HTR-8/SVneo (cell line): ENCODE measurements at regions not wholly inside any gene's neighbourhood (a gene's known extent, or its start where the extent isn't known, plus 50 kb on each side); places are given as distances from the start of the nearest gene placed in this dataset.
"Not testable (repeated sequence)": the region's sequence is repeated elsewhere in the genome, so short reads cannot be mapped to it uniquely, and the experiment has no call there.

Source experiments
- DNase-seq: peaks from one replicate; pipeline ENCODE4 v3.0.0; 2011; ENCODE audit warnings: low spot score, mixed read lengths; ENCODE audit not compliant: insufficient read length
- FAIRE-seq: peaks from 2 replicates; lab custom pipeline; 2011; peaks lifted over from hg19 to GRCh38; lab: Jason Lieb, UNC

DNA sequence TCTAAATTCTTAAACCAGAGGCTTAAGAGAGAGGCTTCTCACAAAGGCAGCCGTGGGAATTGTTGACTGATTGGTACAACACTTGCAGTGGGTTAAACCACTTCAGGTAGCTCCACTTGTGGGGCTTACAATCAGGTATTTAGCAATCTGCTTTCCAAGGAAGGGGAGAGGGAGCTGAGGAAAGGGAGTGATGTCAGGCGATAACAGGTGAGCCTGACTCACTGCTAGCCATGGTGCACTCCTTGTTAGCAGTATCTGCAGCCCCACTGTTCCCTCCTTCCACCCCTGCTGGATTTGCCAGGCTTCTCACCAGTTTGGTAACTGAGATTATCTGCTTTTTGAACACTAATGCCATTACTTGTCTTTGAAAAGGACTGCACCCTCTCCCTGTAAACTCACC is 1056.7 kb upstream of the FANCL start:
- FAIRE-seq = no peak
- no peak for DNase-seq

DNA sequence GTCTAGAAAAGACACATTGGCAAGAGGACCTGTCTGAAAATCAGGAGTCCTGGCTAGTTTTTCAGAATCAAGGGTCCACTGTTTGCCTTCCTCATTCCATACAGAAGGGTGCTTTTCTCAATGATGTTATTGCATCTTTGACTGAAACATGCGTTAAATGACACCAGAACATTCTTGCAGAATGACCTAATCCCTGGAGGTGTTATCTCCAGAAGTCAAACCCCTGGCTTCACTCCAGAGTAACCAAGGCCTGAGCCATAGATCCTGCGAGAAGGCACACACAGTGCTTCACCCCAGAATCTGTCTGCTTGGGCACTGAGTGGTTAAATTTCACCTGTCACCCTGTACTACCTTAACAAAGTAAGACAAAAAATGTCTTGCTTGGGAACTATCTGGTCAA is 1055.2 kb upstream of the FANCL start:
- no peak for DNase-seq
- FAIRE-seq = no peak

DNA sequence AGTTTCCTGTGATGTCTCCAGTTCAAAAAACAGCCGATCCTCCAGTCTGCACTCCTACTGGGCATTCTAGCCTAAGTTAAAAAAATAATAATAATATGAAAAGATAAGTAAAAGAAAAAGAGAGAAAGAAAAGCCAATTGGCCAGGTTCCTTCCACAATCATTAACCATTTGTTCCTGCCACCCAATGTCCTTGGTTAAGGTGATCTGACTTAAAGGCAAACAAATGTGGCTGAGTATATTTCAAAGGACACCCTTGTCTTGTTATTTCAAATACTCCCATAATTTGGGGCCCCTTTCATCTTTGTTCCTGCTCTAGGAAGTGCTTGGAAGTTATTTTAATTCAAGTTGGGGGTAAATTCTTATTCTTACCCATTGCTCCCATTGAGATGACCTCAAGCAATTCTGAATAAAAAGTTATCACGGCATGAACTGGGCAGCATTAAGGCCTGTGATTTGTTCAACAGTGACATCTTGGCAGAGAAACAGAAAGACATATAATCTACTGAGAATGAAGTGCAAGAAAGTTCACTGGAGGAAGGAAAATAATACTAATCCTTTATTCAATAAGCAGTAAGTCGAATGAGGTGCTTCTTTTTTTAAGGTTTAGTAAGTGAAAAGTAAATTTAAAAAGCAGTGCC is 1054.5 kb upstream of the FANCL start:
- no peak for DNase-seq
- FAIRE-seq = no peak

DNA sequence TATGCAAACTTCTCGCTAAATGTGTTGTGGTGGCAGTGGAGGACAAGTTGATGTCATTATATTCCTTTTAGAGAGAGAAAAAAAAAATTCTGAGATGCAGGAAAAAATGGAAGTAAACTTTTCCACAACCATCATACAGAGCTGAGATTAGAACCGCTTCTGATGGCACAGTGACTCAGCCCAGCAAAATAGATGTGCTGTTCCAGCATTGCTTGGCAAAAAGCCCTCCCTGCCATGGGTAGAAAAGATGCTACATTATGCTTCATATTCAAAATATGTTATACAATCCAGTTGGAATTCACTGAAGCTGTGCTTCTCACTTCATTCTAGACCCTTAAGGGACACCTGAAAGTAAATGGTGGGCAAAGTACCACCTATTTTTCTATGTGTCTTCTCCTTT is 1047.6 kb upstream of the FANCL start:
- FAIRE-seq (no peak), DNase-seq (no peak)

DNA sequence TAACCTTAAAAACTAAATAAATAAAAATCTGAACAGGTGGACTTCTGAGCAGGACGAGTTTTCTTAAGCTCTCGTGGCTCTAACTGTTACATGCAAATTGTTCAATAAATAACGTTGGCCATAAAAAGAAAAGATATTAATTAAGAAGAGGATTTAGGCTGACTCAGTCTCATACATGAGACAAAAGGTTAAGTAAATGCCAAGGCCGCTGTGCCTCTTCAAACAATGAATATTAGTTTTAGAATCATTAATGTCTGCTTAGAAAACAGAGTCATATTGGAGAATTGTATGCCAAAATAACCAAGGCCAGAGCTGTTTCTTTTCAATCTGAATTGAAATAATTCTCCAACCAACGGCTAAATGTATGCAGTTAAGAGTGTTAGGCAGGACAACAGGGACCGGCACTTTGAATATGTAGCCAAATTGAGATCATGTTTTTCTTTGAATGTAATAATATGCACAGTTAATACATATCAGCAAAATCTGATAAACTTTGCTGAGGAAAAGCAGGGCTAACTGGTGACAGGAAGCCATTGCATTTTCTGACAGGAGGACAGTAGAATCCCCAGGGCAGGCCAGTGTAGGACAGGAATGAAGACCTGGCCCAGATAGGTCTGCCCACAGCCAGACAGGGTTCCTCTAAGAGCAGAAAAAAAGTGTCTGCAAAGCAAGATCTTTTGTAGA is 1041.4 kb upstream of the FANCL start:
- no peak for DNase-seq
- no peak for FAIRE-seq

DNA sequence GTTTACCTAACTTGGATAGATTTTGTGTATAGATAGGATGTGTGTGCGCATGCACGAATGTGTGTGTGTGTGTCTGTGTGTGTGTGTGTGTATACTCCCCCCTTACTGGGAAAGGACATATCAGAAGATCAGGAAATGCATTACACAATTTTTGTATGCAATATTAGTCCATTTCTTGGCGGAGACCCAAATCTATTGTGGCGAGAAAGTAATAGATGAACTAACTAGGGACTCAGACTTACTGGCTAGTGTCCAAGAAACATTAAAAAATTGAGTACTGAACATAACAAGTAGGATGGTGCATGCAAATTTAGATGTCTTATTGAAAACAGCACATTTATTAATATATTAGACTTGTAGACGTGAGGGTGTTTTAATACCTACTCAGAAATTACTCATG is 1036.5 kb upstream of the FANCL start:
- DNase-seq (no peak), FAIRE-seq (no peak)

DNA sequence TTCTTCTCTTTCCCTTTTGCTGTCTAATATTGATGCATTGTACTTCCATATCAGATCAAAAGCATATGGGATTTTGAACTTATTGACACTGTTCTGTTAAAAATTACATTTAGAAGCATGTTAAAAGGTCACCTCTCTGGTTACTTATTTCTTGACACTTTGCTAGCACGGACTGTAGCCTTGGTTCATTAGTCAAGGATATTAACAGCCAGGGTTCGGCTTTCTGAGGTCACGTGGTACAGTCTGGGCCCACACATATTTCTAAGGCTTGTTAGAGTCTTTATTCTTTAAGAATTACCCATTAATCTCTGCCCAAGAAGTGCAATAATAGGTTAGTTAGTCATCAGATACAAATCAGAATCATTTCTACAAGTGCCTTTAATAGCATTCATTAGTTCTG is 1035.8 kb upstream of the FANCL start:
- DNase-seq = no peak
- no peak for FAIRE-seq

DNA sequence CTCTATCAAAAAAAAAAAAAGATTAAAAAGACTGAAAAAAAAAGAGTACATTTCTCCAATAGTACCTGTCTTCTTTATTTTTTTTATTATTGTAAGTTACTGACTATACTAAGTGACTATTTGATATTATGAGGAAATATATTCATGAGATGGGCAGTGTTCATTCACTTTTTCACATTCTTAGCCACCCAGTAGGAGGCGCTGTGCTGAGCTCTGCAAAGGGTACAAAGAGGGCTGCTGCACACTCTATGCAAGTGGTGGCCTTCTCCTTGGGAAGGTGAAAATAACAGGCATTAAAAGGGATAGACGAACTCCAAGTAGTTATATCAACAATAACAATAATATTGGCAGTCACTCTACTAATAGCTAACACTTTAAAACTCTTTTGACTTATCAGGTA is 1034.9 kb upstream of the FANCL start:
- no peak for DNase-seq

DNA sequence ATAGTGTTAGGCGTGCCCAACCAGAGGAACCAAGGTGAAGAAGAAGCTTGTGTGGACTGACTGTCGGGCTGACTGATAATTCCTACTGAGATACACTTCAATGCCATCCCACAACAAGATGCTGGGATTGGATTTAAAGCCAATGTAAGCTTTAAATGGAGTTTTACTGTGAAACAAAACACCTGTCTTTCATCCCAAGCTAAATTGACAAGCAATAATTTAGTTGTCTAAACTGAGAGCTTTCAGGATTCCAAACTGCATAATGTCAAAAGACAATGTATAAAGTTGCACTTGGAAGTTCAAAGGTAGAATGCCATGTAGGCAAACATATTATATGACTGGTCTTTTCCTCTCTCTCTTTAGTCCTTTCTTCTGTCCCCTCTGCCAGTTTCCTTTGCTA is 1025.3 kb upstream of the FANCL start:
- DNase-seq = no peak
- no peak for FAIRE-seq

More for the DNA sequence above, 1034.9 kb upstream of the FANCL start:
- no peak for FAIRE-seq

DNA sequence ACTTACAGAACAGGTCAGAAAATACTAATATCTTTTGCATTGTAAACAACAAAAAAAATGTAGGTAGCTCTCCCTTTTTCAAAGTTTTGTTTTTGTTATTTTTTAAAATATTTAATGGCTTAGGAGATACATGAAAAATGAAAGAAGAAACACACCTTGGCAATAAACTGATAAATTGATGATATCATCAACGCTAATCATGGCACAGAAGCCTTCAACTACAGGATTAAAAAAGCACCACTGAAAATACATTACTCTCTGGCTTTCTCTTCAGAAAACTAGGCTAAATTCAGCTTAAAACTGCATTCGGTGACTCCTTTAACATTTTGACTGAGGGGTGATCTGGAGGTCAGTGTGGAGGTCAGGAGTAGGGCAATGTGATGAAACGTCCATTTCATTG is 1018.8 kb upstream of the FANCL start:
- FAIRE-seq (no peak), DNase-seq (no peak)

DNA sequence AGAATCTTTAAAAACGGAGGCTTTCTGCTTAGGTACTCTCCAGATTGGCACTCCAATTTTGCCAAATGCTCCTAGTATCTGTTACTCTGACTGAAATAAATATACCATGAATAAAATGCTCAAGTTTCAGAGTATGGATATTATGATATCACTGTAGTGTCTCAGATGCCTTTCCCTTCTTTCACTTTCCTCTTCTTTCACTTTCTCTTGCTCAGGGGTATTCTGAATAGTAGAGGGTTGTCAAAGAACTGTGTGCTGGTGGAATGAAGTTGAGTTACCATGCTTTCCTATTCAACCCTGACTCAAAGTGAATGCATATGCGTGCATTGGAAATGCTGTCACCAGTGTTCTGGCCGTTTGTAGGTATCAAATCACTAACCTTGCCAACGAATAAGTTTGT is 1015.2 kb upstream of the FANCL start:
- FAIRE-seq (no peak), DNase-seq (no peak)

DNA sequence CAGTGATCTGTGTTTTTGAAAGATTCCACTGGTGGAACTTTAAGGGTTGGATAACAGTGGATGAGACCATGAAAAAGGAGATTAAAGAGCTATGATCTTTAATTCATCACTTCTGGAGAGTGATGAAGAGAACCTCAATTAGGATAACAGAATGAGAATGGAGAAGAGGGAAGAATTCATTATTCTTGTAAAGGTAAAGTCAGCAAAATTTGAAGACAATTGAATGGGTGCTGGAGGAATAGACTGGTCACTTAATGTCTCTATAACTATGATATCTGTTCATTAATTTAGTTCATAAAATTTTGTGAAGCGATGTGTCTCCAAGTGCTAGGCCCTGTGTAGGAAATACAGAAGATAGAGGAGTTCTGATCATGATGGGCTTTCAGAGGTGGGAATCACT is 1013.2 kb upstream of the FANCL start:
- FAIRE-seq (no peak), DNase-seq (no peak)

DNA sequence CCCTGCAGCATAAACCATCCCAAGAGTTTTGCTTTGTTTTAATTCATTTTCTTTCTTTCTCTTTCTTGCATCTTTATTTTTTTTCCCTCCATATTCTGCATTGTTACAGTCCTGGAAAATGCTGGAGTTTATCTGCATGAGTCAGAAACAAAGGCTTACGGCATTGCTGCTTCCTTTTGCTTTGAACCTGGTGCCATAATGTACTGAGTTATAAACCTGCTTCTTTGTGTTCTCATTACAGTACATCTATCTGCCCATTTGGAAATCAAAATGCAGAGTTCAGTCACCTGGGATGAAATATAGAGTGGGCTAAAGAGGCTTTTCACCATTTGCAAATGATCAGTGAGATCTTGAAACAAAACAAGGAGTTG is 1009.2 kb upstream of the FANCL start:
- DNase-seq (no peak), FAIRE-seq (no peak)

DNA sequence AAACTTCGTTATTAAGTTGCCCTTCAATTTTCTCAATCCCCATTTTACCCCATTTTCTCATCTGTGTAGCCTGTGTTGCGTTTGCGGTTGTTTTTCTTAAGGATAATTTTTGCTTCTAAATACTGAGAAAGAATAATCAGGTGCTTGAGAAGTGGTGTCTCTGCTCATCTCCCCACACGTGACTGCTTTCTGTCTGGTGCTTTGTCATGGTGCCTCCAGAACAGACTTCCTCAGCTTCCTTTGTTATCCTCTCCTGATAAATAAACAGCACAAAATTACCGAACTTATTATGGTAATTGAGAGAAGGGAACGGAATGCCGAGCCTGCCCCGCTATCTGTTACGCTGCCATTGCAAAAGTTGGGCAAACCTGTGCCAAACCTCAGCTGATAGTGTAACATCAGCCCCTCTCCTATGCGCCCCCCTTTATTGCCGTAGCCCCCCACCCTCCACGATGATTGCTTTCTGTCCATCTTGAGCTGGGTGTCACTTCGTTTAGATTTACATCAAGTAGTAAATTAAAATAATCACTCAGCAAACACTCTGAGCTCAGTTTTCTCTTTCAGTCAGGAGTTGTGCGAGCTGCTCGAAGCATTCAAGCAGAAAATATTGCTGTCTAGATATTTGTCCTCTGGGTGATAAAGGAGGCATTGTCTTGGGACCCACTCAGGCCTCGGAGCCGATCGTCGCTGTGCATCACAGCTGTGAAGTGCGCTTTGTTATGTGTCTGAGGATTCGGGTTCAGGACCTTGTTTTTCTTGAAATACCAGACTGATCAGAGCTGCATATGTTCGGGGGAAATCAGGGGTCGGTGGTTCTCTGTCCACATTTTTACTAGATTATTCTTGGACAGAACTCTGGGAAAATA is 1008.5 kb upstream of the FANCL start:
- no peak for DNase-seq
- FAIRE-seq = no peak

DNA sequence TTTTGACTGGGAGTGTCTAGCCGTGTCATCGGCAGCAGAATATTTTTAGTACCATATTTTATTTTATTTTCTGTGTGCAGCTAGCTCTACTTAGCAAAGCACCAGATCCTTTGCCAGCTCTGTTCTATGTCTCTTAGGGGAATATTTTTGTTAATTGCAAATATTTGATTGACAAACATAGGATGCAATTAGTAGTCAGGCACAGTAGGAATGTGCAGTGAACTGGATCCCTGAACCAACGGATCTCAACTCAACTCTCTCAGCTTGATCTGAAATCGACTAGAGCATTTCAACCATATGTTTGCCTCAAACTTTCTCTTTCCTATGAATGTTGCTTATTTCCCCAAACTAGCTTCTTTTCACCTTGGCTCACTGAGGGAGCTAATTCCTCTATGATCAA is 998.0 kb upstream of the FANCL start:
- DNase-seq (no peak), FAIRE-seq (no peak)

DNA sequence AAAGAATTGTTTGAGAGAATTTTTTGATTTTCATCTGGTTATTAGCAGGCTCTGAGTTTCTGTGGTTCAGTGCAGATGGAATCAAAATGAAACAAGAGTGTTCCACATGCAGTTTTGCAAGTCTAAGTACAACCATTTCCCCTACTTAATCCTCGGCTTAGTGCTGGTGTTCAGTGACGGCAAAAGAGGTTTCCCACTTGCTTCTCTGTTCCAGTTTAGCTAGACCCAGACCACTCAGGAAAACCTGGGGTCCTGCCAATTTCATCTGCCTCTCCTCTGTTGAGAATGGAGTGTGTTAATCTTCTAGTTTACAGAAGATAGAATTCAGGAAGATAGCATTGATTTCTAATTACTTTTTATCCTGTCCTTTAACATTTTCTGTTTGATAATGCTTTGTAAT is 996.2 kb upstream of the FANCL start:
- no peak for DNase-seq
- no peak for FAIRE-seq

DNA sequence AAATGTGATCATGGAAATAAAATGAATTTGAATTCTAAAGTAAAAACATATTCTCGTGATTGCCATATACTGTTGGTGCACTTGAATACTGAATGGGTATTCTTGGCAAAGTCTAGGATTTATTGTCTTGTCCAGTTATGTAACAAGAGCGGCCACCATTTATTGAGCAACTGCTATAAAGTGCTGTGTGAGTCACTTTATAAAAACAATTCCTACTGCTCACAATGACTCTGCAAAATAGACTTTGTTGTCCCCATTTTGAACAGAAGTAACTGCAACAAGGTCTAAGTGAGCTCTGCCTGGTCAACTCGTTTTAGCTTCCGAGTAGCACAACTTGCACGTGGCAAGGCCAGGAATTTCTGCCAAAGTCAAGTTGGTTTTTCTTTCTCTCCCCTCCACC is 995.6 kb upstream of the FANCL start:
- DNase-seq = no peak
- no peak for FAIRE-seq

DNA sequence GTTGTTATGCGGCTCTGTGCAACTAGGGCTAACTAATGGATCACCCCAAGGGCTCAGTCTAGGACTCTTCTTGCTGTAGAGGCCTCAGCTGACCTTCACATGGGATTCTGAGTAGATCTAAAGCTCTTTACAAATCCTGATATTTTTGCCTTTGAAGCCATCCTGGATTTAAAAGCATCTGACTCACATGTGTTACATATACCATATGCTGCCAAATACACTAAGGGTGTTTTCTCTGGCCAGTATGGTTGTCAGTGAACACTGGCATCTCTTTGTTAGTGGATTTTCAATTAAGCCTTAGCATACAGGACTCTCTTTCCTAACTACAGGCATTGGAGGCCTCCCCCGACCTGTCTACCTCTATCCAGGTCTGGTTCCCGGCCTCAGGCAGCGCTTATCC is 992.8 kb upstream of the FANCL start:
- FAIRE-seq = no peak

DNA sequence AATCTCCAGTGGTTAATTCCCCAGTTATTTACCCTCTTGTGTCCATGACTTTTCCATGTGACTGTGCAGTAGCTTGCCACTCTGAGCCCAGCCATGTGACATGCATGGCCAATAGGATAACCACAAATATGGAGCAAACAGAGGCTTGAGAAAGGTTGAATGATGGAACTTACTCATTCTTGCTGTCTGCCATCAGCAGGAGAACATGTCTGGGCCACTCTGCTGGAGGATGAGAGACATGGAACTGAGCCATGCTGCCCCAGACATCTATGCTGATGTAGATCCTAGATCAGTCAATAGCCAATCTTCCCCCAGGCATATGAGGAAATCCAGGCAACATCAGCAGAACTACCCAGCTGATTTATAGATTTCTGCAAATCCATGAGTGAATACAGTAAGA is 992.3 kb upstream of the FANCL start:
- FAIRE-seq (no peak), DNase-seq (no peak)

More for the DNA sequence above, 992.8 kb upstream of the FANCL start:
- no peak for DNase-seq

DNA sequence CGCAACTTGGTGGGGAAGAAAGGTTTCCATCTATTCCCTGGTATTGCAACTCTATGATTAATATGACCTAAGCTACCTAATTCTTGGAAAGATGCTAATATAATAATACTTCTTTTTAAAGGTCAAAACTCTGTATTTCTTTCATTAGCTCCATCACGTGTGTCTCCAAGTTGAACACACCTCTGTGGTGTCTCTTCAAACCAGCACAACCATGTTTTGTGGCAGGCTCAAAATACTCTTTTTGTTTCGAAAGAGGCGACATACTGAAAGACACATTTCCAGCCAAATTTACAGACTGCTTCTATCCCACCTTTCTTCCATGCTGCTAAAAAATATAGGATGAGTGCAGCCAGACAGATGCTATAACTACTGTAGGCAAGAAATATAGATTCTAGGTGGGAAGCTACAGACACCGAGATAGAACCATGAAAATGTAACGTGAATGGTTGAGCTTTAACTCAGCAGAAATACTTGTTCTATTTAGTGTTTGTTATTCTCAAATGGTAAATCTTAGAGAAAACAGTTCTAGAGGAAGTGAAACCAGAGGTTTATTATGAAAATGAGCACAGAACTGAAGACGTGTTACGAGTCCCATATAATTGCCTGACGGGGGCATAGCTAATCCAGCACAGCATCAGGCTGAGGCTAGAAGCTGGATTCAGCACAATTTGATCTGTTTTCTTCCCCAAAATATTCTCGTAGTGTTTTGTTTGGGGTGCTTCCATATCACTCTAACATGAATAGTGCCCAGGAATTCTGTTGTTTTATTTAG is 991.5 kb upstream of the FANCL start:
- no peak for FAIRE-seq

DNA sequence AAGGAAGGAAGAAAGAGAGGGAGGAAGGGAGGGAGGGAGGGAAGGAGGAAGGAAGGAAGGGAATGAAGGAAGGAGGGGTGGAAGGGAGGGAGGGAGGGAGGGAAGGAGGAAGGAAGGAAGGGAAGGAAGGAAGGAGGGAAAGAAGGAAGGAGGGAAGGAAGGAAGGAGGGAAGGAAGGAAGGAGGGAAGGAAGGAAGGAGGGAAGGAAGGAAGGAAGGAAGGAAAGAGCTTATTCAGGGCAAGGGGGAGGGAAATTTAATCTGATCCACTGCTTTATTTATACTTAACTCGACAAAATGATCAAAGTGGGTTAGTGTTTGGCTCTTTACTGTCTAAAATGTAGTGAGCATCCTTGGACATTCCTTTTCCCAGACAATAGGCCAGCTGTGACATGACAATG is 985.2 kb upstream of the FANCL start:
- not testable (repeated sequence) for FAIRE-seq, DNase-seq

More for the DNA sequence above, 991.5 kb upstream of the FANCL start:
- no peak for DNase-seq
